Caco-2 (cell line): ENCODE measurements at regions not wholly inside any gene's neighbourhood (a gene's known extent, or its start where the extent isn't known, plus 50 kb on each side); places are given as distances from the start of the nearest gene placed in this dataset.

Experiments
- BruUV-seq: library from RNA; stranded (reverse); fragments of 400-500 nt; replicated peaks from 2 replicates; lab custom pipeline; 2021; lab: Mats Ljungman, UMichigan
- CTCF ChIA-PET: fragments of 300-600 bp; sonication (Branson Sonifier 250); formaldehyde crosslinking; loops from one replicate; lab custom pipeline; 2022; ENCODE audit warnings: antibody characterized with exemption; lab: Charles Lee
- POLR2A ChIA-PET: fragments of 300-600 bp; sonication (Branson Sonifier 250); formaldehyde crosslinking; loops from one replicate; lab custom pipeline; 2022; ENCODE audit warnings: antibody characterized with exemption; lab: Charles Lee
- DNase-seq, 2 experiments: peaks; one replicate each; pipeline versions ENCODE4 v3.0.0 to v3.0.0-alpha.2; 2020 to 2022
- H3K27me3 ChIP-seq: replicated peaks from 2 replicates; pipeline ENCODE4 v1.6.0; 2011; ENCODE audit warnings: low read length; ENCODE audit not compliant: control insufficient read depth, insufficient read depth
- H3K36me3 ChIP-seq: 2 replicates; pipeline ENCODE4 v1.5.1; 2011; ENCODE audit warnings: low read length; ENCODE audit not compliant: control insufficient read depth, insufficient read depth
- H3K4me1 ChIP-seq: fragments of 250-450 bp; sonication (Bioruptor Pico); 2 replicates; pipeline ENCODE4 v1.5.1; 2020; ENCODE audit warnings: mild to moderate bottlenecking
- H3K4me3 ChIP-seq: 2 replicates; pipeline ENCODE4 v1.5.1; 2011; ENCODE audit warnings: low read depth, mild to moderate bottlenecking, control low read depth, low read length
- H3K9me3 ChIP-seq: fragments of 250-450 bp; sonication (Bioruptor Pico); 2 replicates; pipeline ENCODE4 v1.5.1; 2020; ENCODE audit warnings: mild to moderate bottlenecking, moderate library complexity
- H3K27ac Mint-ChIP-seq: one replicate; pipeline ENCODE4 v1.8.0; 2022; ENCODE audit warnings: mixed read lengths; ENCODE audit not compliant: unreplicated experiment
- H3K27me3 Mint-ChIP-seq: one replicate; pipeline ENCODE4 v1.8.0; 2022; ENCODE audit warnings: mixed read lengths; ENCODE audit not compliant: insufficient read depth, unreplicated experiment
- H3K36me3 Mint-ChIP-seq: one replicate; pipeline ENCODE4 v1.8.0; 2022; ENCODE audit warnings: mild to moderate bottlenecking, mixed read lengths; ENCODE audit not compliant: insufficient read depth, unreplicated experiment
- H3K4me1 Mint-ChIP-seq: one replicate; pipeline ENCODE4 v1.8.0; 2022; ENCODE audit warnings: low read depth, mixed read lengths; ENCODE audit not compliant: unreplicated experiment
- H3K4me3 Mint-ChIP-seq: one replicate; pipeline ENCODE4 v1.8.0; 2022; ENCODE audit warnings: mild to moderate bottlenecking, moderate library complexity, mixed read lengths; ENCODE audit not compliant: unreplicated experiment
- H3K9me3 Mint-ChIP-seq: one replicate; pipeline ENCODE4 v1.8.0; 2022; ENCODE audit warnings: mixed read lengths; ENCODE audit not compliant: unreplicated experiment
- CTCF ChIP-seq, 2 experiments: fragments of 200-600 bp in 1 of 2; IDR thresholded peaks; 1 replicate in 1 of 2; 2 replicates in 1 of 2; pipeline versions ENCODE4 v1.5.1 to v1.8.0; 2011 to 2022; ENCODE audit warnings: antibody characterized with exemption in 1 of 2, control low read depth in 1 of 2, inconsistent platforms in 1 of 2, low read depth in 1 of 2, low read length in 1 of 2, mild to moderate bottlenecking in 1 of 2, moderate library complexity in 1 of 2; ENCODE audit not compliant: insufficient read depth in 1 of 2, severe bottlenecking in 1 of 2, unreplicated experiment in 1 of 2
- intact Hi-C: fragments of 100-400 bp; cut with micrococcal nuclease; formaldehyde crosslinking; loops from one replicate; pipeline ENCODE4 v1.10.0; 2022; ENCODE audit not compliant: unreplicated experiment

- Mint-ChIP-seq H3K4me1 (no peaks in the 10 kb centered on the region), H3K27me3 (no peaks in the 10 kb centered on the region), H3K27ac (no peak overlapping the region), H3K9me3 (no peaks in the 10 kb centered on the region), H3K4me3 (no peak overlapping the region), H3K36me3 (no peaks in the 10 kb centered on the region)
- DNase-seq: no peak
- peaks cover 18% of the 10 kb centered on the region for H3K4me1 ChIP-seq
- no peaks in the 10 kb centered on the region for H3K36me3 ChIP-seq
- H3K27me3 ChIP-seq: no peaks in the 10 kb centered on the region
- intact Hi-C loops: no loop called here
- BruUV-seq: no TSS peak
- ChIA-PET POLR2A (no interaction called here), CTCF (no interaction called here)
- no peak overlapping the region for H3K4me3 ChIP-seq
- no peaks in the 10 kb centered on the region for H3K9me3 ChIP-seq
- TF ChIP-seq CTCF (IDR thresholded peaks at IDR 0.05; ENCODE audit: insufficient read depth in 1 of 2, low read depth in 1 of 2, low read length in 1 of 2, severe bottlenecking in 1 of 2, unreplicated experiment in 1 of 2): no peak
Measured at GRCh38 chr12:105812366-105812765, 326.4 kb downstream of the NUAK1 start.

GRCh38 chr12:105813201-105813600, 325.6 kb downstream of the NUAK1 start:
- H3K36me3 ChIP-seq: no peaks in the 10 kb centered on the region
- H3K4me3 ChIP-seq: no peak overlapping the region
- H3K4me1 ChIP-seq: peaks cover 18% of the 10 kb centered on the region
- Mint-ChIP-seq H3K27ac (no peak overlapping the region), H3K4me3 (no peak overlapping the region), H3K36me3 (no peaks in the 10 kb centered on the region), H3K4me1 (no peaks in the 10 kb centered on the region), H3K9me3 (no peaks in the 10 kb centered on the region), H3K27me3 (no peaks in the 10 kb centered on the region)
- no peaks in the 10 kb centered on the region for H3K27me3 ChIP-seq
- TF ChIP-seq CTCF (IDR thresholded peaks at IDR 0.05; ENCODE audit: insufficient read depth in 1 of 2, low read depth in 1 of 2, low read length in 1 of 2, severe bottlenecking in 1 of 2, unreplicated experiment in 1 of 2): no peak
- no TSS peak for BruUV-seq
- DNase-seq: no peak
- CTCF ChIA-PET: no interaction called here
- POLR2A ChIA-PET: no interaction called here
- intact Hi-C loops: no loop called here
- no peaks in the 10 kb centered on the region for H3K9me3 ChIP-seq

GRCh38 chr12:105814283-105814682, 324.5 kb downstream of the NUAK1 start:
- Mint-ChIP-seq H3K9me3 (no peaks in the 10 kb centered on the region), H3K27me3 (no peaks in the 10 kb centered on the region), H3K27ac (peak overlapping the region; percentile 45), H3K4me3 (no peak overlapping the region), H3K4me1 (no peaks in the 10 kb centered on the region), H3K36me3 (no peaks in the 10 kb centered on the region)
- Histone ChIP-seq H3K4me1 (peaks cover 18% of the 10 kb centered on the region), H3K9me3 (no peaks in the 10 kb centered on the region), H3K36me3 (no peaks in the 10 kb centered on the region), H3K4me3 (no peak overlapping the region), H3K27me3 (no peaks in the 10 kb centered on the region)
- peak; percentile 58 to 61 for DNase-seq
- CTCF ChIA-PET: no interaction called here
- intact Hi-C loops: loop anchor here (1.0 kb wide), 1 partner anchor 46 kb away; no protein-coding TSS in a partner anchor
- POLR2A ChIA-PET: no interaction called here
- TF ChIP-seq CTCF (IDR thresholded peaks at IDR 0.05; ENCODE audit: insufficient read depth in 1 of 2, low read depth in 1 of 2, low read length in 1 of 2, severe bottlenecking in 1 of 2, unreplicated experiment in 1 of 2): no peak
- BruUV-seq: no TSS peak
